Caki2 (cell line): ENCODE measurements at regions not wholly inside any gene's neighbourhood (a gene's known extent, or its start where the extent isn't known, plus 50 kb on each side); places are given as distances from the start of the nearest gene placed in this dataset.

ENCODE experiments used
- DNase-seq: peaks from one replicate; pipeline ENCODE4 v3.0.0-alpha.2; 2015; ENCODE audit warnings: low read depth
- in situ Hi-C: cut with HindIII; loops from 2 replicates; pipeline ENCODE4 v1.10.0; 2016; ENCODE audit warnings: low sequenced_read_pairs, low pct_unique_long_range_greater_than_20kb, mixed read lengths

- in situ Hi-C loops, result no loop called here
- no peak for DNase-seq
Observed at GRCh38 chr13:61994174-61994573, 578.5 kb upstream of the PCDH20 start.

GRCh38 chr13:61989978-61990377 lies 574.3 kb upstream of the PCDH20 start:
- in situ Hi-C loops, result no loop called here
- DNase-seq, result no peak

GRCh38 chr13:61988810-61989209 lies 573.2 kb upstream of the PCDH20 start:
- no peak for DNase-seq

GRCh38 chr13:61975001-61975400 lies 559.4 kb upstream of the PCDH20 start:
- DNase-seq, result no peak

More at GRCh38 chr13:61988810-61989209, 573.2 kb upstream of the PCDH20 start:
- in situ Hi-C loops, result no loop called here

GRCh38 chr13:61965756-61966155 lies 550.1 kb upstream of the PCDH20 start:
- no peak for DNase-seq
- in situ Hi-C loops, result no loop called here

More at GRCh38 chr13:61975001-61975400, 559.4 kb upstream of the PCDH20 start:
- in situ Hi-C loops, result no loop called here

GRCh38 chr13:61960981-61961380 lies 545.3 kb upstream of the PCDH20 start:
- in situ Hi-C loops, result no loop called here
- no peak for DNase-seq

- DNase-seq, result peak; percentile 10
- in situ Hi-C loops, result no loop called here
Observed at GRCh38 chr13:61954092-61954491, 538.4 kb upstream of the PCDH20 start.

GRCh38 chr13:61950828-61951227 lies 535.2 kb upstream of the PCDH20 start:
- DNase-seq, result no peak
- in situ Hi-C loops, result no loop called here

GRCh38 chr13:61944329-61944929 lies 528.8 kb upstream of the PCDH20 start:
- DNase-seq, result no peak
- in situ Hi-C loops, result no loop called here

GRCh38 chr13:61935710-61936109 lies 520.1 kb upstream of the PCDH20 start:
- no peak for DNase-seq
- in situ Hi-C loops, result no loop called here

- in situ Hi-C loops, result no loop called here
- no peak for DNase-seq
Observed at GRCh38 chr13:61927648-61928047, 512.0 kb upstream of the PCDH20 start.

- in situ Hi-C loops, result no loop called here
- DNase-seq, result no peak
Observed at GRCh38 chr13:61918841-61919240, 503.2 kb upstream of the PCDH20 start.

- in situ Hi-C loops, result no loop called here
- no peak for DNase-seq
Observed at GRCh38 chr13:61916483-61916882, 500.8 kb upstream of the PCDH20 start.

- no peak for DNase-seq
Observed at GRCh38 chr13:61913183-61913582, 497.5 kb upstream of the PCDH20 start.

GRCh38 chr13:61908906-61909615 lies 493.4 kb upstream of the PCDH20 start:
- DNase-seq, result no peak
- in situ Hi-C loops, result no loop called here

More at GRCh38 chr13:61913183-61913582, 497.5 kb upstream of the PCDH20 start:
- in situ Hi-C loops, result no loop called here

- in situ Hi-C loops, result no loop called here
- DNase-seq, result no peak
Observed at GRCh38 chr13:61905054-61905453, 489.4 kb upstream of the PCDH20 start.

GRCh38 chr13:61901946-61902541 lies 486.4 kb upstream of the PCDH20 start:
- no peak for DNase-seq
- in situ Hi-C loops, result no loop called here

GRCh38 chr13:61900033-61900432 lies 484.4 kb upstream of the PCDH20 start:
- DNase-seq, result no peak
- in situ Hi-C loops, result no loop called here

GRCh38 chr13:61898207-61898606 lies 482.6 kb upstream of the PCDH20 start:
- in situ Hi-C loops, result no loop called here
- DNase-seq, result no peak

- in situ Hi-C loops, result no loop called here
- DNase-seq, result no peak
Observed at GRCh38 chr13:61891401-61891800, 475.8 kb upstream of the PCDH20 start.
